CD8-positive, alpha-beta memory T cell (primary cell): ENCODE measurements at regions not wholly inside any gene's neighbourhood (a gene's known extent, or its start where the extent isn't known, plus 50 kb on each side); places are given as distances from the start of the nearest gene placed in this dataset.

Experiments used
- CTCF ChIA-PET: fragments of 350-600 bp; sonication (Branson Sonifier 250); formaldehyde crosslinking; loops from one replicate; lab custom pipeline; 2021; ENCODE audit warnings: antibody characterized with exemption; lab: Charles Lee
- POLR2A ChIA-PET: fragments of 350-600 bp; sonication (Branson Sonifier 250); formaldehyde crosslinking; loops from one replicate; lab custom pipeline; 2021; ENCODE audit warnings: antibody characterized with exemption; lab: Charles Lee
- DNase-seq, 5 donors: peaks; one replicate each; pipeline versions ENCODE4 v3.0.0 to v3.0.0-alpha.2; 2020 to 2022; ENCODE audit warnings: mixed read lengths in 1 of 5
- H3K27ac ChIP-seq: one replicate; pipeline ENCODE4 v1.7.0; 2013; ENCODE audit warnings: low read depth, mild to moderate bottlenecking, low read length, moderate library complexity
- H3K27me3 ChIP-seq: 2 replicates; pipeline ENCODE4 v1.7.0; 2013; ENCODE audit warnings: low read length, mild to moderate bottlenecking; ENCODE audit not compliant: insufficient read depth, poor library complexity, severe bottlenecking
- H3K36me3 ChIP-seq: 2 replicates; pipeline ENCODE4 v1.7.0; 2013; ENCODE audit warnings: mild to moderate bottlenecking, low read length, moderate library complexity; ENCODE audit not compliant: insufficient read depth
- H3K4me1 ChIP-seq: 2 replicates; pipeline ENCODE4 v1.7.0; 2013; ENCODE audit warnings: mild to moderate bottlenecking, low read length, moderate library complexity; ENCODE audit not compliant: insufficient read depth
- H3K4me3 ChIP-seq: 2 replicates; pipeline ENCODE4 v1.7.0; 2013; ENCODE audit warnings: mild to moderate bottlenecking, low read length
- H3K9me3 ChIP-seq: 2 replicates; pipeline ENCODE4 v1.7.0; 2013; ENCODE audit warnings: mild to moderate bottlenecking, low read length
- H3K27ac Mint-ChIP-seq, 8 donors: one replicate each; pipeline ENCODE4 v1.8.0; 2020 to 2021; ENCODE audit warnings: mixed read lengths in 8 of 8, mild to moderate bottlenecking in 6 of 8, inconsistent platforms in 3 of 8, moderate library complexity in 3 of 8
- H3K27me3 Mint-ChIP-seq, 2 donors: one replicate each; pipeline ENCODE4 v1.8.0; 2020 to 2021; ENCODE audit warnings: mixed read lengths in 2 of 2, mild to moderate bottlenecking in 1 of 2, moderate library complexity in 1 of 2
- H3K36me3 Mint-ChIP-seq, 3 donors: one replicate each; pipeline ENCODE4 v1.8.0; 2020 to 2021; ENCODE audit warnings: mixed read lengths in 3 of 3, inconsistent platforms in 1 of 3, mild to moderate bottlenecking in 1 of 3
- H3K4me1 Mint-ChIP-seq, 3 donors: one replicate each; pipeline ENCODE4 v1.8.0; 2020 to 2021; ENCODE audit warnings: mixed read lengths in 3 of 3, inconsistent platforms in 1 of 3, mild to moderate bottlenecking in 1 of 3
- H3K4me3 Mint-ChIP-seq, 7 donors: one replicate each; pipeline ENCODE4 v1.8.0; 2020 to 2021; ENCODE audit warnings: mixed read lengths in 7 of 7, mild to moderate bottlenecking in 6 of 7, moderate library complexity in 4 of 7, inconsistent platforms in 2 of 7
- H3K9me3 Mint-ChIP-seq, 5 donors: one replicate each; pipeline ENCODE4 v1.8.0; 2020 to 2022; ENCODE audit warnings: mixed read lengths in 5 of 5, mild to moderate bottlenecking in 3 of 5, moderate library complexity in 2 of 5, inconsistent platforms in 1 of 5

- POLR2A ChIA-PET = no interaction called here
- H3K27ac ChIP-seq = no peak overlapping the region
- H3K36me3 ChIP-seq = no peaks in the 10 kb centered on the region
- Mint-ChIP-seq H3K9me3 (no peaks in the 10 kb centered on the region), H3K4me3 (no peak overlapping the region), H3K4me1 (peaks cover 9 to 37% (median 25%) of the 10 kb centered on the region in 3 donors), H3K27ac (peak overlapping the region in 4 of 8 donors; percentile 30 to 75 (median 43)), H3K27me3 (no peaks in the 10 kb centered on the region), H3K36me3 (peaks cover 0 to 11% (median 4%) of the 10 kb centered on the region in 3 donors)
- CTCF ChIA-PET = no interaction called here
- H3K9me3 ChIP-seq = no peaks in the 10 kb centered on the region
- no peaks in the 10 kb centered on the region for H3K4me1 ChIP-seq
- H3K4me3 ChIP-seq = no peak overlapping the region
- DNase-seq = no peak
- H3K27me3 ChIP-seq = no peaks in the 10 kb centered on the region
These were observed 81.1 kb downstream of the BOLA3 start for GRCh38 chr2:74066491-74067203.

- Mint-ChIP-seq H3K9me3 (no peaks in the 10 kb centered on the region), H3K27ac (peak overlapping the region in 1 of 8 donors; percentile 39)
- H3K4me1 ChIP-seq = no peaks in the 10 kb centered on the region
These were observed 80.4 kb downstream of the BOLA3 start for GRCh38 chr2:74067221-74067747.

DNA sequence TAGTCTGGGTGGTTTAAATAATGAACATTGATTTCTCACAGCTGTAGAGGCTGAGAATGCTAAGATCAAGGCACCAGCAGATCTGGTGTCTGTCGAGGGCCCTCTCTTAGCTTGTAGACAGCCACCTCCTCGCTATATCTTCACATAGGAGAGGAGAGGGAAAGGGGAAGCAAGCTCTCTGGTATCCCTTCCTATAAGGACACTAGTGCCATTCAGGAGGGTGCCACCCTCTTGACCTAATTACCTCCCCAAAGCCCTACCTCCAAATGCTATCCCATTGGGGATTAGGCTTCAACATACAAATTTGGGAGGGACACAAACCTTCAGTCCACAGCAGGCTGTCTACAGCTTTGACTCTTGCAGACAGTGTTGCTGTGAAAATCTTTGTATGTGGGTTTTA lies 76.7 kb downstream of the BOLA3 start:
- Histone ChIP-seq H3K4me1 (no peaks in the 10 kb centered on the region), H3K4me3 (no peak overlapping the region), H3K27ac (no peak overlapping the region), H3K9me3 (no peaks in the 10 kb centered on the region), H3K36me3 (peaks cover 5% of the 10 kb centered on the region), H3K27me3 (no peaks in the 10 kb centered on the region)
- ChIA-PET CTCF (no interaction called here), POLR2A (no interaction called here)
- H3K27ac Mint-ChIP-seq = no peak overlapping the region
- H3K9me3 Mint-ChIP-seq = no peaks in the 10 kb centered on the region
- H3K4me3 Mint-ChIP-seq = no peak overlapping the region
- no peak for DNase-seq
- peaks cover 0 to 31% (median 16%) of the 10 kb centered on the region in 3 donors for H3K36me3 Mint-ChIP-seq
- H3K4me1 Mint-ChIP-seq = peaks cover 13 to 28% (median 24%) of the 10 kb centered on the region in 3 donors
- no peaks in the 10 kb centered on the region for H3K27me3 Mint-ChIP-seq

More at GRCh38 chr2:74067221-74067747, 80.4 kb downstream of the BOLA3 start:
- peaks cover 9 to 42% (median 29%) of the 10 kb centered on the region in 3 donors for H3K4me1 Mint-ChIP-seq
- DNase-seq = no peak
- H3K9me3 ChIP-seq = no peaks in the 10 kb centered on the region
- H3K27ac ChIP-seq = no peak overlapping the region
- H3K4me3 ChIP-seq = no peak overlapping the region
- ChIA-PET CTCF (interaction anchor here (1.3 kb wide), 1 partner anchor 81 kb away, joined by 3 read pairs; no protein-coding TSS in a partner anchor), POLR2A (no interaction called here)
- H3K36me3 ChIP-seq = no peaks in the 10 kb centered on the region
- H3K27me3 ChIP-seq = no peaks in the 10 kb centered on the region
- no peak overlapping the region for H3K4me3 Mint-ChIP-seq
- peaks cover 0 to 11% (median 3%) of the 10 kb centered on the region in 3 donors for H3K36me3 Mint-ChIP-seq
- H3K27me3 Mint-ChIP-seq = no peaks in the 10 kb centered on the region

- no peak overlapping the region for H3K27ac ChIP-seq
- H3K9me3 ChIP-seq = no peaks in the 10 kb centered on the region
- no peaks in the 10 kb centered on the region for H3K27me3 ChIP-seq
- H3K36me3 ChIP-seq = peaks cover 5% of the 10 kb centered on the region
- no peak overlapping the region for H3K4me3 ChIP-seq
- no peak overlapping the region for H3K27ac Mint-ChIP-seq
- POLR2A ChIA-PET = no interaction called here
- no peak overlapping the region for H3K4me3 Mint-ChIP-seq
- no peaks in the 10 kb centered on the region for H3K27me3 Mint-ChIP-seq
- peaks cover 0 to 34% (median 16%) of the 10 kb centered on the region in 3 donors for H3K36me3 Mint-ChIP-seq
- no peaks in the 10 kb centered on the region for H3K4me1 ChIP-seq
- H3K9me3 Mint-ChIP-seq = no peaks in the 10 kb centered on the region
- CTCF ChIA-PET = no interaction called here
- DNase-seq = no peak
- H3K4me1 Mint-ChIP-seq = peaks cover 13 to 28% (median 27%) of the 10 kb centered on the region in 3 donors
These were observed 76.3 kb downstream of the BOLA3 start for GRCh38 chr2:74071426-74071825.

GRCh38 chr2:74072565-74072964 lies 75.1 kb downstream of the BOLA3 start:
- Histone ChIP-seq H3K36me3 (peaks cover 5% of the 10 kb centered on the region), H3K9me3 (no peaks in the 10 kb centered on the region), H3K27me3 (no peaks in the 10 kb centered on the region), H3K4me3 (no peak overlapping the region), H3K4me1 (no peaks in the 10 kb centered on the region), H3K27ac (no peak overlapping the region)
- Mint-ChIP-seq H3K27ac (peak overlapping the region in 2 of 8 donors; percentile 10 to 54), H3K4me1 (peaks cover 10 to 27% (median 20%) of the 10 kb centered on the region in 3 donors), H3K4me3 (no peak overlapping the region), H3K27me3 (no peaks in the 10 kb centered on the region), H3K36me3 (peaks cover 0 to 43% (median 19%) of the 10 kb centered on the region in 3 donors), H3K9me3 (no peaks in the 10 kb centered on the region)
- ChIA-PET POLR2A (no interaction called here), CTCF (no interaction called here)
- DNase-seq = no peak

- POLR2A ChIA-PET = no interaction called here
- no peaks in the 10 kb centered on the region for H3K4me1 ChIP-seq
- no peak overlapping the region for H3K27ac ChIP-seq
- peaks cover 0 to 48% (median 22%) of the 10 kb centered on the region in 3 donors for H3K36me3 Mint-ChIP-seq
- no peak overlapping the region for H3K4me3 ChIP-seq
- H3K27ac Mint-ChIP-seq = peak overlapping the region in 2 of 8 donors; percentile 38 to 88
- no peaks in the 10 kb centered on the region for H3K27me3 Mint-ChIP-seq
- no peaks in the 10 kb centered on the region for H3K9me3 ChIP-seq
- H3K4me3 Mint-ChIP-seq = no peak overlapping the region
- DNase-seq = no peak
- H3K4me1 Mint-ChIP-seq = peaks cover 7 to 27% (median 13%) of the 10 kb centered on the region in 3 donors
- CTCF ChIA-PET = no interaction called here
- H3K9me3 Mint-ChIP-seq = no peaks in the 10 kb centered on the region
- no peaks in the 10 kb centered on the region for H3K27me3 ChIP-seq
- H3K36me3 ChIP-seq = peaks cover 7% of the 10 kb centered on the region
These were observed 73.2 kb downstream of the BOLA3 start for GRCh38 chr2:74074487-74074886.

- Mint-ChIP-seq H3K27me3 (no peaks in the 10 kb centered on the region), H3K27ac (peak overlapping the region in 4 of 8 donors; percentile 2 to 42 (median 35)), H3K9me3 (no peaks in the 10 kb centered on the region), H3K36me3 (peaks cover 0 to 53% (median 25%) of the 10 kb centered on the region in 3 donors), H3K4me3 (no peak overlapping the region), H3K4me1 (peaks cover 7 to 27% (median 13%) of the 10 kb centered on the region in 3 donors)
- POLR2A ChIA-PET = no interaction called here
- Histone ChIP-seq H3K4me3 (no peak overlapping the region), H3K36me3 (peaks cover 23% of the 10 kb centered on the region), H3K4me1 (no peaks in the 10 kb centered on the region), H3K27me3 (no peaks in the 10 kb centered on the region), H3K9me3 (no peaks in the 10 kb centered on the region), H3K27ac (no peak overlapping the region)
- no peak for DNase-seq
- CTCF ChIA-PET = interaction anchor here (0.6 kb wide), 1 partner anchor 15 kb away, joined by 3 read pairs; no protein-coding TSS in a partner anchor
These were observed 71.6 kb downstream of the BOLA3 start for GRCh38 chr2:74076074-74076470.

- CTCF ChIA-PET = no interaction called here
- H3K27ac Mint-ChIP-seq = peak overlapping the region in 3 of 8 donors; percentile 4 to 72 (median 32)
- Histone ChIP-seq H3K27ac (peak overlapping the region; percentile 27), H3K4me3 (no peak overlapping the region), H3K9me3 (no peaks in the 10 kb centered on the region), H3K4me1 (no peaks in the 10 kb centered on the region), H3K36me3 (peaks cover 33% of the 10 kb centered on the region), H3K27me3 (no peaks in the 10 kb centered on the region)
- POLR2A ChIA-PET = no interaction called here
- DNase-seq = no peak
- no peak overlapping the region for H3K4me3 Mint-ChIP-seq
- H3K27me3 Mint-ChIP-seq = peaks cover 0 to 1% of the 10 kb centered on the region in 2 donors
- peaks cover 5 to 19% (median 6%) of the 10 kb centered on the region in 3 donors for H3K4me1 Mint-ChIP-seq
- no peaks in the 10 kb centered on the region for H3K9me3 Mint-ChIP-seq
- peaks cover 0 to 67% (median 29%) of the 10 kb centered on the region in 3 donors for H3K36me3 Mint-ChIP-seq
These were observed 70.1 kb downstream of the BOLA3 start for GRCh38 chr2:74077636-74078035.
